GM23248 (cell line): ENCODE measurements at regions not wholly inside any gene's neighbourhood (a gene's known extent, or its start where the extent isn't known, plus 50 kb on each side); places are given as distances from the start of the nearest gene placed in this dataset.

Experiments
- DNase-seq: peaks from one replicate; pipeline ENCODE4 v3.0.0-alpha.2; 2015
- H2AFZ ChIP-seq: fragments of 200-600 bp; sonication (generic); 2 replicates; pipeline ENCODE4 v1.6.1; 2016; ENCODE audit warnings: antibody characterized with exemption
- H3F3A ChIP-seq: fragments of 200-600 bp; sonication (generic); 2 replicates; pipeline ENCODE4 v1.6.1; 2016; ENCODE audit warnings: mild to moderate bottlenecking, antibody characterized with exemption, mixed run types; ENCODE audit not compliant: insufficient read depth
- H3K27ac ChIP-seq: fragments of 200-600 bp; sonication (generic); 2 replicates; pipeline ENCODE4 v1.5.1; 2016; ENCODE audit warnings: mild to moderate bottlenecking
- H3K27me3 ChIP-seq: fragments of 200-600 bp; sonication (generic); replicated peaks from 2 replicates; pipeline ENCODE4 v1.6.1; 2016; ENCODE audit warnings: mild to moderate bottlenecking; ENCODE audit not compliant: insufficient read depth
- H3K36me3 ChIP-seq: fragments of 200-600 bp; sonication (generic); 2 replicates; pipeline ENCODE4 v1.6.1; 2016; ENCODE audit warnings: low read depth, mild to moderate bottlenecking
- H3K4me1 ChIP-seq: fragments of 200-600 bp; sonication (generic); 2 replicates; pipeline ENCODE4 v1.6.1; 2016; ENCODE audit warnings: mild to moderate bottlenecking; ENCODE audit not compliant: insufficient read depth
- H3K4me2 ChIP-seq: fragments of 200-600 bp; sonication (generic); one replicate; pipeline ENCODE4 v1.6.1; 2016; ENCODE audit warnings: mild to moderate bottlenecking; ENCODE audit not compliant: unreplicated experiment
- H3K4me3 ChIP-seq: fragments of 200-600 bp; sonication (generic); 2 replicates; pipeline ENCODE4 v1.5.1; 2016; ENCODE audit warnings: mild to moderate bottlenecking
- H3K79me2 ChIP-seq: fragments of 200-600 bp; sonication (generic); 2 replicates; pipeline ENCODE4 v1.6.1; 2016; ENCODE audit warnings: mild to moderate bottlenecking; ENCODE audit not compliant: insufficient read depth
- H3K9ac ChIP-seq: fragments of 200-600 bp; sonication (generic); 2 replicates; pipeline ENCODE4 v1.6.1; 2016; ENCODE audit warnings: mild to moderate bottlenecking
- H3K9me2 ChIP-seq: fragments of 200-600 bp; sonication (generic); 2 replicates; pipeline ENCODE4 v1.6.1; 2016; ENCODE audit warnings: mixed run types, mild to moderate bottlenecking, moderate library complexity; ENCODE audit not compliant: insufficient read depth
- H3K9me3 ChIP-seq: fragments of 200-600 bp; sonication (generic); one replicate; pipeline ENCODE4 v1.6.1; 2017; ENCODE audit warnings: low read depth
- H4K20me1 ChIP-seq: fragments of 200-600 bp; sonication (generic); 2 replicates; pipeline ENCODE4 v1.6.0; 2016; ENCODE audit not compliant: insufficient read depth
- EZH2 ChIP-seq: fragments of 200-600 bp; sonication (generic); IDR thresholded peaks from 2 replicates; pipeline ENCODE4 v1.6.1; 2018; ENCODE audit warnings: antibody characterized with exemption, mild to moderate bottlenecking; ENCODE audit not compliant: insufficient read depth, poor library complexity, severe bottlenecking
- EZH2phosphoT487 ChIP-seq: fragments of 200-600 bp; sonication (generic); IDR thresholded peaks from 2 replicates; pipeline ENCODE4 v1.6.1; 2018; ENCODE audit warnings: antibody characterized with exemption, moderate library complexity, mild to moderate bottlenecking, low read depth; ENCODE audit not compliant: insufficient read depth
- whole genome bisulfite sequencing, 2 experiments: methylation state at CpG; one replicate each; pipeline ENCODE4 v1.1.6; 2015 to 2017; ENCODE audit warnings: low lambda C conversion rate in 2 of 2, low coverage in 1 of 2; ENCODE audit errors: missing lambda C conversion rate in 2 of 2; 5-methylcytosine and 5-hydroxymethylcytosine counted together
- in situ Hi-C: fragments of 300-500 bp; cut with MboI; formaldehyde crosslinking; loops from 2 replicates; pipeline ENCODE4 v1.15.0; 2020

DNA sequence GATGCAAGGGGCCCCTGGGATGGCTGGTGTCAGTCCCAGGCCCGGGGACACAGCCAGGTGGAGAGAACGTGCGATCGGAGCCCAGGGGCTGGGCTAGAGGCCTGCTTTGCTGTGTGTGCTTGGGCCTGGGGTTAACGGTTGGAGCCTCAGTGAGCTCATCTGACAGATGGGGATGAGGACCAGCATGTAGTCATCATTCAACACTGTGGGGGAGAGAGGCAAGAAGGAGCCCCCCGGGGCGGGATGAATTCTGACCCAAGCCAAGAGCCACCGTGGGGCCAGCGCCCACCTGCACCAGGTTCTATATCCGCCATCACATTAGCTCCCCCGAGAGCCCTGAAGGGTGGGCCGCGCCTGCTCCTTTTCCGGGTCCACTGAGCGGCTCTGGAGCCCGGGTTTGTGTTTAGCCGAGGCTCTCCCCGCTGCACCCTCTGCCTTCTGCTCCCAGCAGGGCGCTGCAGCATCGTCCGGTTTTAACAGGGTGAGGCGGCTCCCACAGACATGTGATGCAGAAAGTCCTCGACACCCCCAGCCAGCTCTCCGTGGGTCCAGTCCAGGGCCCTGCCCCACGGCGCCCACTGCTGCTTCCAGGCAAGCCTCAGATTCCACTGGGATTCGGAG lies 365.7 kb downstream of the SEC14L1 start:
- no peaks in the 10 kb centered on the region for H3K4me1 ChIP-seq
- no peaks in the 10 kb centered on the region for H3K27me3 ChIP-seq
- no peak overlapping the region for H3K27ac ChIP-seq
- H4K20me1 ChIP-seq, result no peaks in the 10 kb centered on the region
- no peak overlapping the region for H3K4me2 ChIP-seq
- TF ChIP-seq EZH2 (no peak), EZH2phosphoT487 (no peak)
- 82 to 84% methylated on average over 26 to 27 of the region's 27 CpGs for WGBS, 2 experiments
- peaks cover 7% of the 10 kb centered on the region; the same call in 1 of the 2 replicates for H3K9me2 ChIP-seq
- no peaks in the 10 kb centered on the region for H3K9me3 ChIP-seq
- no peaks in the 10 kb centered on the region for H3K79me2 ChIP-seq
- no peak for DNase-seq
- no peak overlapping the region for H2AFZ ChIP-seq
- H3K9ac ChIP-seq, result no peak overlapping the region
- H3K4me3 ChIP-seq, result no peak overlapping the region
- H3K36me3 ChIP-seq, result peaks cover 1% of the 10 kb centered on the region; the same call in 1 of the 2 replicates
- peaks cover 5% of the 10 kb centered on the region for H3F3A ChIP-seq
- in situ Hi-C loops, result no loop called here

- in situ Hi-C loops, result no loop called here
- no peaks in the 10 kb centered on the region for H3K4me1 ChIP-seq
- no peak overlapping the region for H3K9ac ChIP-seq
- DNase-seq, result peak; percentile 19
- no peaks in the 10 kb centered on the region for H3K36me3 ChIP-seq
- no peaks in the 10 kb centered on the region for H3K9me3 ChIP-seq
- H4K20me1 ChIP-seq, result no peaks in the 10 kb centered on the region
- 70% methylated on average over 19 of the region's 19 CpGs for WGBS, 2 experiments
- no peak overlapping the region for H3K4me2 ChIP-seq
- H2AFZ ChIP-seq, result no peak overlapping the region
- no peak overlapping the region for H3K4me3 ChIP-seq
- peaks cover 7% of the 10 kb centered on the region; the same call in 1 of the 2 replicates for H3K9me2 ChIP-seq
- H3K27ac ChIP-seq, result no peak overlapping the region
- no peaks in the 10 kb centered on the region for H3K79me2 ChIP-seq
- no peak for TF ChIP-seq EZH2phosphoT487
- TF ChIP-seq EZH2, result no peak
- no peaks in the 10 kb centered on the region; the same call in 1 of the 2 replicates for H3F3A ChIP-seq
- no peaks in the 10 kb centered on the region for H3K27me3 ChIP-seq
Observed at GRCh38 chr17:77507111-77507885, 366.5 kb downstream of the SEC14L1 start.

DNA sequence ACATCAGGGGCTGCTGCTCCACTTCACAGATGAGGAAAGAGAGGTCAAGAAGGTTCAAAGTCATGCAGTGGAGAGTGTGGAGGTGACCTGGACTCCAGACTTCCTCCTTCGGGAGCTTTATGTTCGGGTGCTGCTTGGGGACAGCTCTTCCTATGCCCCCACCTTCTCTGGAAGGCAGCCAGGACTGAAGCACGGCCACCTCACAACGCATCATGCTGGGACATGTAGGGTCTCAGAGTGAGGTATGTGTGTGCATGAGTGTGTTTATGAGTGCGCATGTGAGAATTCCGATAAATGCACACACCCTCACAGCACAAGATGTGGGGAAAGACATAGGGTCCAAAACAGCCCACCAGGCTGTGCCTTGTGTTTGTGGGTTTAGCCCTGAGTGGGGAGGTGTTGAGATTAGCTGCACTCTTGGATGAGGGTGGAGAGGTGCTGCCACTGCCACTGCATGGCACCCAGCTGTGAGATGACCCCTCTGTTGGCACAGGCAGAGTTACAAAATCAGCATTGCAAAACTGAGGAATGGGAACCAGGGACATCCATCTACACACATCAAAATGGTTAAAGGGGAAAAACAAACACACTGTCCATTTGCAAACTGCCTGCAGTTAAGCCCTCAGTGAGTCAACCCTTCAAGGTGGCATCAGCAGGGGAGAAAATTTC lies 367.4 kb downstream of the SEC14L1 start:
- in situ Hi-C loops, result no loop called here
- Histone ChIP-seq H2AFZ (no peak overlapping the region), H3K9me3 (no peaks in the 10 kb centered on the region)

GRCh38 chr17:77509089-77509488 lies 368.3 kb downstream of the SEC14L1 start:
- in situ Hi-C loops, result no loop called here
- Histone ChIP-seq H3K36me3 (no peaks in the 10 kb centered on the region), H3K27ac (no peak overlapping the region), H3K9me3 (no peaks in the 10 kb centered on the region), H3F3A (no peaks in the 10 kb centered on the region; the same call in 1 of the 2 replicates), H2AFZ (no peak overlapping the region), H3K4me2 (no peak overlapping the region), H3K9me2 (peaks cover 7% of the 10 kb centered on the region; the same call in 1 of the 2 replicates), H3K9ac (no peak overlapping the region), H3K27me3 (no peaks in the 10 kb centered on the region), H3K4me3 (no peak overlapping the region), H3K4me1 (no peaks in the 10 kb centered on the region), H3K79me2 (no peaks in the 10 kb centered on the region), H4K20me1 (no peaks in the 10 kb centered on the region)
- no peak for TF ChIP-seq EZH2
- TF ChIP-seq EZH2phosphoT487, result no peak
- WGBS, 2 experiments, result 97 to 100% methylated on average over 2 of the region's 2 CpGs
- no peak for DNase-seq

More for the DNA sequence above, 367.4 kb downstream of the SEC14L1 start:
- Histone ChIP-seq H3K27ac (no peak overlapping the region), H3K4me3 (no peak overlapping the region), H3K9ac (no peak overlapping the region), H3K79me2 (no peaks in the 10 kb centered on the region), H3K9me2 (peaks cover 7% of the 10 kb centered on the region; the same call in 1 of the 2 replicates), H3K4me1 (no peaks in the 10 kb centered on the region), H3K27me3 (no peaks in the 10 kb centered on the region), H3K36me3 (no peaks in the 10 kb centered on the region), H4K20me1 (no peaks in the 10 kb centered on the region), H3K4me2 (no peak overlapping the region), H3F3A (no peaks in the 10 kb centered on the region; the same call in 1 of the 2 replicates)
- no peak for TF ChIP-seq EZH2phosphoT487
- no peak for TF ChIP-seq EZH2
- 40 to 42% methylated on average over 6 of the region's 6 CpGs for WGBS, 2 experiments
- no peak for DNase-seq
